Pons (tissue), 1 donor: ENCODE measurements at regions not wholly inside any gene's neighbourhood (a gene's known extent, or its start where the extent isn't known, plus 50 kb on each side); places are given as distances from the start of the nearest gene placed in this dataset.

Experiments
- DNase-seq: peaks from one replicate; pipeline ENCODE4 v3.0.0-alpha.2; 2016; ENCODE audit warnings: low spot score

DNA sequence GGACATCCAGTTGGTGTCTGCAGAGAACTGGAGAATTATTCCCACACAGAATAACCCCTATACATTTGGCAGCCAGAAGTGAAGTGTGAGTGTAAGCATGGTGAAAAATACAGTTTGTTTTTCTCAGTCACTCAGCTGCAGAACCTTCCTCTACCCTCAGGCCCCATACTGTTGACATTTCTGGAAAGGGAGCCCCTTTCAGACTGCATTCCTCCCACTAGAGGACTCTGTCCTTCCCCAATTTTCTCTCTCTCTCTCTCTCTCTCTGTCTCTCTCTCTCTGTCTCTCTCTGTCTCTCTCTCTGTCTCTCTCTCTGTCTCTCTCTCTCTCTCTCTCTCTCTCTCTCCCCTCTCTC, 86.8 kb upstream of the STEAP1B start:
- no peak for DNase-seq

GRCh38 chr7:22586101-22586785, 86.3 kb upstream of the STEAP1B start:
- DNase-seq: no peak

GRCh38 chr7:22584179-22584578, 84.2 kb upstream of the STEAP1B start:
- DNase-seq: peak; percentile 70

DNA sequence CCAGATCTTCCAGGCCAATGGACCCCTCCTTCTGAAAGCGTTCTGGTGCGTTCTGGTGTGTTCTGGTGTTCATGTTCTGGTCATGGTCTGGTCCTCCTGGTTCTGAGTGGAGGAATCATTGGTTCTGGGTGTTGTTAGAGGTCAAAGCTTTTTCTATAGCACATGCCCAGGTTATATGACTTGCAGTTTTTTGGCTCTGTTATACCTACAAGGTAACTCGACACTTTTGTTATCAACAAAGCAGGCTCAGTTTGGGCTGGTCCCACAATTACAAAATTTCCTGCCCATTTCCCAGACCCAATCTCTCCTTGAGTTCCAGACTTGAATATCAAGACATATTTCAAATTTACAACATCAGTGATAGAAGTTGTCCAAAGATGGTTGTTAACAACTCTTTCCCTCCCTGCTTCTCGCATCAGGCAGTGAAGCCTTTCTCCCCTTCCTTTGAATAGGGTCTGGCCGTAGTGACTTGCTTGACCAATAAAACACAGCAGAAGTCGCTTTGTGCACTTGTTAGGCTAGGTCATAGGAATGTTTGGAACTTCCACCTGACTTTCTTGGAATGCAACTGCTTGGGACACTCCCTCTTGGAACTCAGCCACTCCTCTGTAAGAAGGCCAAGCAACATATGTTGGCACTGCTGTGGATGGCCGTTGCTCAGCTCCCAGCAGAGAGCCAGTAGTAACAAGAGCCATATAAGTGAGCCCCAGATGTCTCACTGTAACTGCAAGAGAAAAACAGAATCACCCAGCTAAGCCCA, 83.1 kb upstream of the STEAP1B start:
- no peak for DNase-seq

DNA sequence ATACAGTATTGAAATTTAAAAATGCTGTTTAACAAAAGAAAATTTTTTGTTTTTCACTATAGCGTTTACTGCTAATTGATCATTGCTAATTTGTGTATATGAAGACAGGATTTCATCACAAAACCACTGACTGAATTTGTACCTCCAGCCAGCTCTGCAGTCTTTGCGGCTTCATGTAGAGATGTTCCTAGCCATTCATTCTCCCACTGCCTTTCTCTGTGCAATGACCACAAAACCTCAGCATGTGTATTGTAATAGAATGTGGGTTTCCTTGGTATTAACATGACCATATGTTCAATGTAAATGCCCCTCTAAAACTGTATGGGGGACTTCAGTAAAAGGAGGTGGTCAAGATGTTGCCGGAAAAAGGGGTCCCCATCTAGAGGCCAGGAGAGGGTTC, 81.1 kb upstream of the STEAP1B start:
- DNase-seq: no peak

DNA sequence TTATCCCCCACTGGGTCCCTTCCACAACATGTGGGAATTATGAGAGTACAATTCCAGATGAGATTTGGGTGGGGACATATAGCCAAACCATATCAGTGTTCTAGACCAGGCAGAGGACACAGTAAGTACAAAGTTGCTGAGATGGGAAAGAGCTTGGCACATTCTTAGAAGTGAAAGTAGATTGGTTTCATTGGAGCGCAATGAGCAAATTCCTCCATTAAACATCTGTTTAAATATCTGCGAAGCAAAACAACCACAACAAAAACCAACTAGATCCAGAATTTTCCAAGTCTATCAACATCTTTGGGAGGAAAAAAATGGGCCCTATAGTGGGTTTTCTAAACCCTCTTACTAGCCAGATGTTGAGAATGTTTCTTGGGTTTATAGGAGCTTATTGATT, 80.0 kb upstream of the STEAP1B start:
- no peak for DNase-seq

DNA sequence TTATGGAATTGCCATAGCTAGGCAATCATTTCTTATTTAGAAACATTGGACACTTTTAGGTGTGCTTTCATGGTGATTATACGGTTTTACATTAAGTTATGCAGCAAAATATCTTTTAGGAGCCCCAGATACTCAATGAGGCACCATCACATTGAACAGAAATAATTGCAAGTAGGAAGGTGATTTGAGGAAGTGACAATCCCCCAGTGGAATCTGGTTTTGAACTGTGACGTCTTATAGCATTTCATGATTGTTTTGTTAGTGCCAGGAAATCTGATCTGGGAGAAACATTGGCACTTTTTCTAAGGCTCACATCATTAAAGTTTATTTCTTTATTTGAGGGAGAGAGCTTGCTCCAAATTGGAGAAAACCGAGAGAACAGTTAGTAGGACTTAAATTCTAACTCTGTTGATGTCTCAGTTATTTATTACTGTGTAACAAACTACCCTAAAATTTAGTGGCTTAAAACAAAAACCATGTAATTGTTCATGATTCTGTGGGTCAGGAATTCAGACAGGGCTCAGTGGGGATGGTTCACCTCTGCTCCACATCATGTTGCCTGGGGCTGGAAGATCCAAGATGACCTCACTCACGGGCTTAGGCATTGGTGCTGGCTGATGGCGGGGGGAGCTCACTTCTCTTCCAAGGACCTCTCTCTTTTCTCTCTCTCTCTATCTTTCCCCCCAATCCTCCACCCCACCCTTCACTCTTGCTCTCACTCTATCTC, 78.2 kb upstream of the STEAP1B start:
- DNase-seq: peak; percentile 46

GRCh38 chr7:22577470-22578001, 77.5 kb upstream of the STEAP1B start:
- DNase-seq: peak; percentile 78

- no peak for DNase-seq
Measured at GRCh38 chr7:22576612-22577469, 76.9 kb upstream of the STEAP1B start.

GRCh38 chr7:22574754-22575520, 74.9 kb upstream of the STEAP1B start:
- DNase-seq: no peak

- no peak for DNase-seq
Measured at GRCh38 chr7:22572937-22573336, 72.9 kb upstream of the STEAP1B start.

- no peak for DNase-seq
Measured at GRCh38 chr7:22572292-22572691, 72.3 kb upstream of the STEAP1B start.

- peak; percentile 34 for DNase-seq
Measured at GRCh38 chr7:22571766-22572165, 71.8 kb upstream of the STEAP1B start.

DNA sequence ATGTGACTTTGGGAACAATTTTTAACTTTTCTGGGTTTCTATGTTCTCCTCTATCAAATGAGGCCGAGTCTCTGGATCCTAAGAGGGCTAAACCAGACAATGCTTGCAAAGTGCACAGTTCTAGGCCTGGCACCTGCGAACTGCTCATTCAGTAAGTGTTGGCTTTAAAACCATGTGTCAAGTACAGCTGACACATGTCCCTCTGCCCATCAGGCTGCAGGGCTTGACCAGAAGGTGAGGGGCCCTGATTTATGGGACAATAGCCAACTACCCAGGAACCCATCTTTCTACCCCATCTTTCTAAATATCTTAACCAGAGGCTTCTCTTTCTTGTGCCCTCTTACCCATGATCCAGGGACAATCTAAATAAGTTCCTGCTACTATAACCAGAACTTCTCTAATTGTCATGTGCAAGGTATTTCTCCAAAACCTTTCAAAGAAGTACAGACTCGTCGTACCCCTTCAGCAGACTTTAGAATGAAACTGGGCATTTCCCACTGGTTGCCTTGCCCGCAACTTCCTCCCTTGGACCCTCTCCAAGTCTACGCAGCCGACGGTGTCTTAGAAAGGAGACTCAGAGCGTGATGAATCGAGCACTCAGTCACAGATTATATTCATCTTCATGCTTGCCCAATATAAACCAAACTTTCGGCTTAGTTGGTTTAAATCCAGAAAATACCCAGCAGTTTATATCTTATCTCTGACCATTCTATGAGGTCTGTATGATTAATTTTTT, 69.8 kb upstream of the STEAP1B start:
- DNase-seq: peak; percentile 79

GRCh38 chr7:22566592-22566991, 66.6 kb upstream of the STEAP1B start:
- no peak for DNase-seq

- DNase-seq: no peak
Measured at GRCh38 chr7:22566176-22566575, 66.2 kb upstream of the STEAP1B start.

- peak; percentile 53 for DNase-seq
Measured at GRCh38 chr7:22565315-22565811, 65.4 kb upstream of the STEAP1B start.

DNA sequence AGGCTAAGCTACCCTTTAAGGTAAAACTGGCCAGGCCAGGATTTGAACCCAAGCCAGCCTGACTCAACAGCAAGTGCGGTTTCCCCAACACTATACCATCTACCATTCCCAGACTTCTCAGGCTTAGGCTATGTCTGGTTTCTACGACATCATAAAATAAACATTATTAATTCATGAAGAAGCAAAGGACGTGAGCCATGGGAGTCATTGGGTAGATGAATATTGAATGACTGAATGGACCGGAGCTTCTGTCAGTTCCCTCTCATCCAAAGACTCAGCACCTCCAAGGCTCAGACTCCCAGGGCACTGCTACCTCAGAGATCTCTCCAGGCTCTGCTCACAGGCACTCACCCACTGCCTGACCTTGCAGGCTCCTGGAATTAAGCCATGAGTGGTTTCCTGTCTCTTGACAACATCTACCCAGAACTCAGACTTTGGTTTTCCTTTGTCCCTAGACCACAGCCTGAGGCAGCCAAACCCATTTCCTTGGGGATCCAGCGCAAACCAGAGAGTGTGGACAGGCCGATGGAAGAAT, 64.6 kb upstream of the STEAP1B start:
- peak; percentile 52 for DNase-seq

GRCh38 chr7:22563621-22564241, 63.7 kb upstream of the STEAP1B start:
- DNase-seq: no peak
